Thyroid gland (tissue), 4 donors: ENCODE measurements at regions not wholly inside any gene's neighbourhood (a gene's known extent, or its start where the extent isn't known, plus 50 kb on each side); places are given as distances from the start of the nearest gene placed in this dataset.

ENCODE experiments used
- CTCF ChIP-seq, 6 experiments: fragments of 200-600 bp in 3 of 6; fragments of 450-650 bp in 3 of 6; sonication (generic) in 3 of 6; IDR thresholded peaks; one replicate each; pipeline ENCODE4 v1.5.1; 2016 to 2019; ENCODE audit warnings: antibody characterized with exemption in 6 of 6, mild to moderate bottlenecking in 2 of 6, inconsistent platforms in 1 of 6, moderate library complexity in 1 of 6
- POLR2A ChIP-seq, 2 donors: fragments of 450-650 bp; IDR thresholded peaks; one replicate each; pipeline ENCODE4 v1.6.1; 2017; ENCODE audit warnings: antibody characterized with exemption in 2 of 2, mild to moderate bottlenecking in 2 of 2, moderate library complexity in 1 of 2

DNA sequence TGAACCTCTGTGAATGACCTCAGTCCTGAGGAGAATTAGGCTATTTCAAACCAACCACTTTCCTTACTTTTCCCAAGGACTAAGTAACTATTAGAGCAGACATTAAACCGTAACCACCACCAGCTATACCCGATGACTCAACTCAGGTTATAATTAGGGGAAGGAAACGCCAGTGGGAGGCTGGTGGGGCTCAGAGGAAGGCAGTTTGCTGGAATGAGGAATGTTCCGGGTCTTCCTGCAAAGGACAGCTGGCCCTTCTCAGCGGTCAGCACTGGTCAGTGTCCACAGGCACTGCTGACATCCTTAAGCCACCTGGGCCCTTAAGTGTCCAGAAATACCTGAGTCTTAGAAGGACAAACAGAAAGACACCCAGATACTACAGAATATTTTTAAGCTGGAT lies 515.2 kb downstream of the MAFB start:
- TF ChIP-seq POLR2A (IDR thresholded peaks at IDR 0.05) (no peak), CTCF (IDR thresholded peaks at IDR 0.05) (no peak)
